ENCODE measurements at regions not wholly inside any gene's neighbourhood (a gene's known extent, or its start where the extent isn't known, plus 50 kb on each side); places are given as distances from the start of the nearest gene placed in this dataset.

- intact Hi-C loops (cut with DNase I), result no loop called here
Observed at GRCh38 chr2:45137966-45138695, 128.9 kb upstream of the SIX2 start.

GRCh38 chr2:45134726-45135125, 125.5 kb upstream of the SIX2 start:
- no peak for DNase-seq
- intact Hi-C loops (cut with DNase I), result no loop called here

More at GRCh38 chr2:45137966-45138695, 128.9 kb upstream of the SIX2 start:
- DNase-seq, result no peak

GRCh38 chr2:45134014-45134413, 124.8 kb upstream of the SIX2 start:
- intact Hi-C loops (cut with DNase I), result no loop called here

GRCh38 chr2:45132551-45132950, 123.3 kb upstream of the SIX2 start:
- no peak for DNase-seq
- intact Hi-C loops (cut with DNase I), result no loop called here

More at GRCh38 chr2:45134014-45134413, 124.8 kb upstream of the SIX2 start:
- DNase-seq, result no peak

GRCh38 chr2:45131587-45131986, 122.3 kb upstream of the SIX2 start:
- intact Hi-C loops (cut with DNase I), result no loop called here
- DNase-seq, result peak in 1 of 42 donors; percentile 19

- intact Hi-C loops (cut with DNase I), result no loop called here
- DNase-seq, result no peak
Observed at GRCh38 chr2:45130736-45131135, 121.5 kb upstream of the SIX2 start.

- intact Hi-C loops (cut with DNase I), result no loop called here
- peak in 1 of 42 donors; percentile 13 for DNase-seq
Observed at GRCh38 chr2:45128580-45128997, 119.3 kb upstream of the SIX2 start.

- no peak for DNase-seq
- intact Hi-C loops (cut with DNase I), result no loop called here
Observed at GRCh38 chr2:45127891-45128290, 118.6 kb upstream of the SIX2 start.

- intact Hi-C loops (cut with DNase I), result no loop called here
Observed at GRCh38 chr2:45127321-45127720, 118.1 kb upstream of the SIX2 start.

GRCh38 chr2:45125232-45125631, 116.0 kb upstream of the SIX2 start:
- intact Hi-C loops (cut with DNase I), result no loop called here
- no peak for DNase-seq

More at GRCh38 chr2:45127321-45127720, 118.1 kb upstream of the SIX2 start:
- no peak for DNase-seq

- DNase-seq, result no peak
- intact Hi-C loops (cut with DNase I), result no loop called here
Observed at GRCh38 chr2:45124456-45124855, 115.2 kb upstream of the SIX2 start.

GRCh38 chr2:45123521-45124191, 114.4 kb upstream of the SIX2 start:
- DNase-seq, result no peak
- intact Hi-C loops (cut with DNase I), result no loop called here

GRCh38 chr2:45123065-45123464, 113.8 kb upstream of the SIX2 start:
- intact Hi-C loops (cut with DNase I), result no loop called here
- DNase-seq, result no peak

- intact Hi-C loops (cut with DNase I), result no loop called here
- no peak for DNase-seq
Observed at GRCh38 chr2:45121236-45121927, 112.1 kb upstream of the SIX2 start.

GRCh38 chr2:45120546-45120945, 111.3 kb upstream of the SIX2 start:
- intact Hi-C loops (cut with DNase I), result no loop called here
- DNase-seq, result no peak

GRCh38 chr2:45119855-45120254, 110.6 kb upstream of the SIX2 start:
- intact Hi-C loops (cut with DNase I), result no loop called here
- no peak for DNase-seq

- no peak for DNase-seq
- intact Hi-C loops (cut with DNase I), result no loop called here
Observed at GRCh38 chr2:45119038-45119437, 109.8 kb upstream of the SIX2 start.

GRCh38 chr2:45117383-45117782, 108.1 kb upstream of the SIX2 start:
- DNase-seq, result no peak
- intact Hi-C loops (cut with DNase I), result no loop called here

GRCh38 chr2:45115181-45115580, 105.9 kb upstream of the SIX2 start:
- no peak for DNase-seq
- intact Hi-C loops (cut with DNase I), result no loop called here

GRCh38 chr2:45114221-45114955, 105.1 kb upstream of the SIX2 start:
- intact Hi-C loops (cut with DNase I), result no loop called here
- DNase-seq, result no peak

All from head of caudate nucleus (tissue), 42 donors.